HepG2 (cell line): ENCODE measurements at regions not wholly inside any gene's neighbourhood (a gene's known extent, or its start where the extent isn't known, plus 50 kb on each side); places are given as distances from the start of the nearest gene placed in this dataset.

Experiments
- HCFC1 ChIP-seq: fragments of 150-350 bp; IDR thresholded peaks from 2 replicates; pipeline ENCODE4 v1.6.1; 2014; ENCODE audit warnings: low read depth, low read length
- NFYB ChIP-seq: sonication (generic); formaldehyde crosslinking; IDR thresholded peaks from 2 replicates; pipeline ENCODE4 v1.4.0; 2020; ENCODE audit warnings: missing genetic modification reagents

- no peak for TF ChIP-seq HCFC1
- no peak for TF ChIP-seq NFYB (CRISPR knock-in tag)
These were observed 472.7 kb upstream of the TMPO start for GRCh38 chr12:98042668-98043067.
